NCI-H1417 treated with DMSO at 0.1 percent for 48 hours (cell line): ENCODE measurements at regions not wholly inside any gene's neighbourhood (a gene's known extent, or its start where the extent isn't known, plus 50 kb on each side); places are given as distances from the start of the nearest gene placed in this dataset.
"Not testable (repeated sequence)": the region's sequence is repeated elsewhere in the genome, so short reads cannot be mapped to it uniquely, and the experiment has no call there.

Experiments used
- DNase-seq: peaks from one replicate; lab custom pipeline; 2025; lab: John Stamatoyannopoulos, UW

DNA sequence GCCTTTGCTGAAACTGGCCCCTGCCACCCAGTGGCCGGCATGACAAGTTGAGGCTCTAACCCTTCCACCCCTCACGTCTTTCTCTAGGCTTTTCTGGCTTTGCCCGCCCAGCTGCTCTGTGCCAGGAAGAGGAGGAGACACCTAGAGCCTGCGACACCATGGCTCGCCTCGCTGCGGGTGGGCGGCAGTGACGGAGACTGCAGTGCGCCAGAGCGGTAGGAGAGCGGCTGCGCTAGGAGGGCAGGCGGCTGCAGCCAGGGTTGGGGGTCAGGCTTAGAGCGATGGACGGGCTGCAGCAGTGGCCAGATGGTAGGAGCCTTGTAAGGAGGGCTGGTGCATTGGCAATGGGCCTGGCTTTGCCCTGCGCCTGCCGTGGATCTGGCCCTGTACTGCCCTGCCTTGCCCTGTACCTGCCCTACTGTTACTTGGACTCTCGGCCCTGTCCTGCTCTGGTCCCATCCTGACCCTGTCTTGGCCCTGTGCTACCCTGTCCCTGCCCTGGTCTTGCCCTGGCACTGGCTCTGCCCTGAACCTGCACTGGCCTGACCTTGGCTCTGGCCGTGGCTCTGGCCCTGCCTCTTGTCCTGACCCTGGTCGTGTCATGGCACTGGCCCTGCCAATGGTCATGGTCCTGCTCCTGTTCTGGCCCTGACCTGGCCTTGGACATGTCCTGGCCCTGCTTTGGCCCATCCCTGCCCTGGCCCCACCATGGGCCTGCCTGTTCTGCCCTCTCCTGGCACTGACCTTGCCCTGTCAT lies 330.7 kb upstream of the PLGLB1 start:
- DNase-seq = not testable (repeated sequence)

DNA sequence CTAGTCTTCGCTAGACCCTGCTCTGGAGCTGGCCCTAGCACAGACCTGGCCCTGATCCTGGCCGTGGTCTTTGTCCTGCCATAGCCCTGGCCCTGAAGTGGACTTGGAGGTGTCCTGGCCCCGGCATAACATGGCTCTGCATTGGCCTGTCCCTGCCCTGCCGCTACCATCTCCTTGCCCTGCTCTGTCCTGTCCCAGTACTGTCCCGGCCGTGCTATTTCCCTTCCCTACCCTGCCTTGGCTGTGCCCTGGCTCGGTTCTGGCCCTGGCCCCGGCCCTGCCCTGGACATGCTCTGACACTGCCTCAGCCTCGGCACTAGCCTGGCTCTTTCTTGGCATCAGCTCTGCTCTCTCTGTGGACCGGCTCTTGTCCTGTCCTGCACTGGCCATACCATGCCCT lies 331.8 kb upstream of the PLGLB1 start:
- not testable (repeated sequence) for DNase-seq

DNA sequence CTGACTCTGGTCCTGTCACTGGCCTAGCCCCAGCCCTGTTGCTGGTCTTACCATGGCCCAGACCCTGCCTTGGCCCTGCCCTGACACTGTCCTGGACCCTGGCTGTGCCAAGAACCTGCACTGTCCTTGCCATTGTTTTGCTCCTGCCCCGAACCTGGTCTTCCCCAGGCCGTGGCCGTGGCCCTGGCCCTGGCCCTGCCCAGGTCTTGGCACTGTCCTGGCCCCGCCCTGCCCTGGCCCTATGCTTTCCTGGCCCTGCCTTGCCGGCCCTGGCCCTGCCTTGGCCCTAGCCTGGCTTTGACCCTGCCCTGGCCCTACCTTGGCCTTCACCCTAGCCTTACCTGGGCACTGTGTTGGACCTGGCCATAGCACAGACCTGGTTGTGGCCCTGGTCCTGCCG lies 332.5 kb upstream of the PLGLB1 start:
- DNase-seq = not testable (repeated sequence)

- not testable (repeated sequence) for DNase-seq
These were observed 338.6 kb upstream of the PLGLB1 start for GRCh38 chr2:87360250-87360649.

DNA sequence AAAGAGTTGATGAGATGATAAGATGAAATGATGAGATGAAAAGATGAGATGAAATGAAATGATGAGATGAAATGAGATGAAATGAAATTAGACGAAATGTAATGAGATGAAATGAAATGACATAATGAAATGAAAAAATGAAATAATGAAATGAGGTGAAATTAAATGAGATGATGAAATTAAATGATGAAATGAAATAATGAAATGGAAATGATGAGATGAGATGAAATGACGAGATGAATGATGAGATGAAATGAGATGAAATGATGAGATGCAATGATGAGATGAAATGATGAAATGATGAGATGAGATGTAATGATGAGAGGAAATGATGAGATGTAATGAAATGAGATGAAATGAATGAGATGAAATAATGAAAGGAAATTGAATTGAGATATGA lies 339.3 kb upstream of the PLGLB1 start:
- DNase-seq = not testable (repeated sequence)

DNA sequence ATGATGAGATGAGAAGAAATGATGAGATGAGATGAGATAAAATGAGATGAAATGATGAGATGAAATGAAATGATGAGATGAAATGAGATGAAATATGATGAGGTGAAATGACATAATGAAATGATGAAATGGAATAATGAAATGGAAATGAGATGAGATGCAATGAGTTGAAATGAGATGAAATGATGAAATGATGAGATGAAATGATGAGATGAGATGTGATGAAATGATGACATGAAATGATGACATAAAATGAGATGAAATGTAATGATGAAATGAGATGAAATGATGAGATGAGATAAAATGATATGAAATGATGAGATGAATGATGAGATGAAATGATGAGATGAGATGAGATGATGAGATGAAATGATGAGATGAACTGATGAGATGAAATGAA lies 340.2 kb upstream of the PLGLB1 start:
- not testable (repeated sequence) for DNase-seq

DNA sequence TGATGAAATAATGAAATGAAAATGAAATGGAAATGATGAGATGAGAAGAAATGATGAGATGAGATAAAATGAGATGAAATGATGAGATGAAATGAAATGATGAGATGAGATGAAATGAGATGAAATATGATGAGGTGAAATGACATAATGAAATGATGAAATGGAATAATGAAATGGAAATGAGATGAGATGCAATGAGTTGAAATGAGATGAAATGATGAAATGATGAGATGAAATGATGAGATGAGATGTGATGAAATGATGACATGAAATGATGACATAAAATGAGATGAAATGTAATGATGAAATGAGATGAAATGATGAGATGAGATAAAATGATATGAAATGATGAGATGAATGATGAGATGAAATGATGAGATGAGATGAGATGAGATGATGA lies 342.7 kb upstream of the PLGLB1 start:
- not testable (repeated sequence) for DNase-seq

DNA sequence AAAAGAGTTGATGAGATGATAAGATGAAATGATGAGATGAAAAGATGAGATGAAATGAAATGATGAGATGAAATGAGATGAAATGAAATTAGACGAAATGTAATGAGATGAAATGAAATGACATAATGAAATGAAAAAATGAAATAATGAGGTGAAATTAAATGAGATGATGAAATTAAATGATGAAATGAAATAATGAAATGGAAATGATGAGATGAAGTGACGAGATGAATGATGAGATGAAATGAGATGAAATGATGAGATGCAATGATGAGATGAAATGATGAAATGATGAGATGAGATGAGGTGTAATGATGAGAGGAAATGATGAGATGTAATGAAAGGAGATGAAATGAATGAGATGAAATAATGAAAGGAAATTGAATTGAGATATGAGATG lies 343.4 kb upstream of the PLGLB1 start:
- not testable (repeated sequence) for DNase-seq

GRCh38 chr2:87386063-87386560 lies 361.8 kb upstream of the PLGLB2 start:
- not testable (repeated sequence) for DNase-seq

- not testable (repeated sequence) for DNase-seq
These were observed 352.1 kb upstream of the PLGLB2 start for GRCh38 chr2:87395784-87396183.

DNA sequence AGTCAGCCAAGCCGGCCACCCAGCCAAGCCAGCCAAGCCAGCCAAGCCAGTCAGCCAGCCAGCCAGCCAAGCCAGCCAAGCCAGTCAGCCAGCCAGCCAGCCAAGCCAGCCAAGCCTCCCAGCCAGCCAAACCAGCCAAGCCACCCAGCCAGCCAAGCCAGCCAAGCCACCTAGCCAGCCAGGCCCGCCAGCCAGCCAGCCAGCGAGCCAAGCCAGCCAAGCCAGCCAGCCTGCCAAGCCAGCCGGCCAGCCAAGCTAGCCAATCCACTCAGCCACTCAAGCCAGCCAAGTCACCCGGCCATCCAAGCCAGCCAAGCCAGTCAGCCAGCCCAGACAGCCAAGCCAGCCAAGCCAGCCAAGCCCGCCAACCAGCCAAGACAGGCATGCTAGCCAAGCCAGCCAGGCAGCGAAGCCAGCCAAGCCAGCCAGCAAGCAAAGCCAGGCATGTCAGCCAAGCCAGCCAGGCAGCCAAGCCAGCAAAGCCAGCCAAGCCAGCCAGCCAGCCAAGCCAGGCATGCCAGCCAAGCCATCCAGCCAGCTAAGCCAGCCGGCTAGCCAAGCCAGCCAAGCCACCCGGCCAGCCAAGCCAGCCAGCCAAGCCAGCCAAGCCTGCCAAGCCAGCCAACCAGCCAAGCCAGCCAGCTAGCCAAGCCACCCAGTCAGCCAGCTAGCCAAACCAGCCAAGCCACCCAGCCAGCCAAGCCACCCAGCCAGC lies 351.2 kb upstream of the PLGLB2 start:
- not testable (repeated sequence) for DNase-seq

GRCh38 chr2:87397276-87398065 lies 350.4 kb upstream of the PLGLB2 start:
- not testable (repeated sequence) for DNase-seq

DNA sequence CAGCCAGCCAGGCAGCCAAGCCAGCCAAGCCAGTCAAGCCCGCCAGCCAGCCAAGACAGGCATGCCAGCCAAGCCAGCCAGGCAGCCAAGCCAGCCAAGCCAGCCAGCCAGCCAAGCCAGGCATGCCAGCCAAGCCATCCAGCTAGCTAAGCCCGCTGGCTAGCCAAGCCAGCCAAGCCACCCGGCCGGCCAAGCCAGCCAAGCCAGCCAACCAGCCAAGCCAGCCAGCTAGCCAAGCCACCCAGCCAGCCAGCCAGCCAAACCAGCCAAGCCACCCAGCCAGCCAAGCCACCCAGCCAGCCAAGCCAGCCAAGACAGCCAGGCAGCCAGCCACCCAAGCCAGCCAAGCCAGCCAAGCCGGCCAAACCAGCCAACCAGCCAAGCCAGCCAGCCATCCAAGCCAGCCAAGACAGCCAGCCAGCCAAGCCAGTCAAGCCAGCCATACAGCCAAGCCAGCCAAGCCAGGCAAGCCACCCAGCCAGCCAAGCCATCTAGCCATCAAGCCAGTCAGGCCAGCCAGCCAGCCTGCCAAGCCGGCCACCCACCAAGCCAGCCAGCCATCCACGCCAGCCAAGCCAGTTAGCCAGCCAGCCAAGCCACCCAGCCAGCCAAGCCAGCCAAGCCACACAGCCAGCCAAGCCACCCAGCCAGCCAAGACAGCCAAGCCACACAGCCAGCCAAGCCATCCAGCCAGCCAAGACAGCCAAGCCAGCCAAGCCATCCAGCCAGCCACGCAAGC lies 349.2 kb upstream of the PLGLB2 start:
- not testable (repeated sequence) for DNase-seq

GRCh38 chr2:87401726-87402345 lies 346.1 kb upstream of the PLGLB2 start:
- no peak for DNase-seq

GRCh38 chr2:87403893-87404175 lies 344.1 kb upstream of the PLGLB2 start:
- no peak for DNase-seq

DNA sequence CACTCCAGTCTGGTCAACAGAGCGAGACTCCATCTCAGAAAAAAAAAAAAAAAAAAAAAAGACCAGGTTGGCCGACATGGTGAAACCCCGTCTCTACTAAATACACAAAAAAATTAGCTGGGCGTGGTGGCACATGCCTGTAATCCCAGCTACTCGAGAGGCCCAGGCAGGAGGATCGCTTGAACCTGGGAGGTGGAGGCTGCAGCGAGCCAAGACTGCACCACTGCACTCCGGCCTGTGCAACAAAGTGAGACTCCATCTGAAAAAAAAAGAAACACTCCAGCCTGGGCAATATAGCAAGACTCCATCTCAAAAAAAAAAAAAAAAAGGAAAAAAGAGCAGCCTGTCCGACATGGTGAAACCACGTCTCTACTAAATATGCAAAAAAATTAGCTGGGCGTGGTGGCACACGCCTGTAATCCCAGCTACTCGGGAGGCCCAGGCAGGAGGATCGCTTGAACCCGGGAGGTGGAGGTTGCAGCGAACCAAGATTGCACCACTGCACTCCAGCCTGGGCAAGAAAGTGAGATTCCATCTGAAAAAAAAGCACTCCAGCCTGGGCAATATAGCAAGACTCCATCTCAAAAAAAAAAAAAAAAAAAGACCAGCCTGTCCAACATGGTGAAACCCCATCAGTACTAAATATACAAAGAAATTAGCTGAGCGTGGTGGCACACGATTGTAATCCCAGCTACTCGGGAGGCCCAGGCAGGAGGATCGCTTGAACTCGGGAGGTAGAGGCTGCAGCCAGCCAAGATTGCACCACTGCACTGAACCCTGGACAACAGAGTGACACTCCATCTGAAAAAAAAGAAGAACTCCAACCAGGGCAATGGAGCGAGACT lies 343.3 kb upstream of the PLGLB2 start:
- not testable (repeated sequence) for DNase-seq

DNA sequence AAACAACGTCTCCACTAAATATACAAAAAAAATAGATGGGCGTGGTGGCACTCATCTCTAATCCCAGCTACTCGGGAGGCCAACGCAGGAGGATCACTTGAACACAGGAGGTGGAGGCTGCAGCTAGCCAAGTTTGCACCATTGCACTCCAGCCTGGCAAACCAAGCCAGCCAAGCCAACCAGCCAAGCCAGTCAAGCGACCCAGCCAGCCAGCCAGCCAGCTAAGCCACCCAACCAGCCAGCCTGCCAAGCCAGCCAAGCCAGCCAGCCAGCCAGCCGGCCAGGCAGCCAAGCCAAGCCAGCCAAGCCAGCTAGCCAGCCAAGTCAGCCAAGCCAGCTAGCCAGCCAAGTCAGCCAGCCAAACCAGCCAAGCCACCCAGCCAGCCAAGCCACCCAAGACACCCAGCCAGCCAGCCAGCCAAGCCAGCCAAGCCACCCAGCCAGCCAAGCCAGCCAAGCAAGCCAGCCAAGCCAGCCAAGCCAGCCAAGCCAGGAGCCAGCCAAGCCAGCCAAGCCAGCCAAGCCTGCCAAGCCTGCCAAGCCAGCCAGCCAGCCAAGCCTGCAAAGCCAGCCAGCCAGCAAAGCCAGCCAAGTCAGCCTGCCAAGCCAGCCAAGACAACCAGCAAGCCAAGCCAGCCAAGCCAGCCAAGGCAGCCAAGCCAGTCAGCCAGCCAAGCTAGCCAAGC lies 342.2 kb upstream of the PLGLB2 start:
- DNase-seq = not testable (repeated sequence)

DNA sequence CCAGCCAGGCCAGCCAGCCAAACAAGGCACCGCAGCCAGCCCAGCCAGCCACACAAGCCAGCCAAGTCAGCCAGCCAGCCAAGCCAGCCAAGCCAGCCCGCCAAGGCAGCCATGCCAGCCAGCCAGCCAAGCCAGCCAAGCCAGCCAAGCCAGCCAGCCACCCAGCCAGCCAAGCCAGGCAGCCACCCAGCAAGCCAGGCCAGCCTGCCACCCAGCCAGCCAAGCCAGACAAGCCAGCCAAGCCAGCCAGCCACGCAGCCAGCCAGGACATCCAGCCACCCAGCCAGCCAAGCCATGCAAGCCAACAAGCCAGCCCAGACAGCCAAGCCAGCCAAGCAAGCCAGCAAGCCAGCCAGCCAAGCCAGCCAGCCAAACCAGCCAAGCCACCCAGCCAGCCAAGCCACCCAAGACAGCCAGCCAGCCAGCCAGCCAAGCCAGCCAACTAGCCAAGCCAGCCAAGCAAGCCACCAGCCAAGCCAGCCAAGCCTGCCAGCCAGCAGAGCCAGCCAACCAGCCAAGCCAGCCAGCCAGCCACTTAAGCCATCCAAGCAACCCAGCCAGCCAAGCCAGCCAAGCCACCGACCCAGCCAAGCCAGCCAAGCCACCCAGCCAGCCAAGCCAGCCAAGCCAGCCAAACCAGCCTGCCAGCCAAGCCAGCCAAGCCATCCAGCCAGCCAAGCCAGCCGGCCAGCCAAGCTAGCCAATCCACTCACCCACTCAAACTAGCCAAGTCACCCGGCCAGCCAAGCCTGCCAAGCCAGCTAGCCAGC lies 341.3 kb upstream of the PLGLB2 start:
- DNase-seq = not testable (repeated sequence)

- DNase-seq = not testable (repeated sequence)
These were observed 338.3 kb upstream of the PLGLB2 start for GRCh38 chr2:87409601-87410000.
